ENCODE measurements at regions not wholly inside any gene's neighbourhood (a gene's known extent, or its start where the extent isn't known, plus 50 kb on each side); places are given as distances from the start of the nearest gene placed in this dataset.

- no peak for DNase-seq
These were observed 60.2 kb upstream of the KSR1 start for GRCh38 chr17:27396045-27396444.

- DNase-seq: no peak
These were observed 59.3 kb upstream of the KSR1 start for GRCh38 chr17:27396941-27397340.

GRCh38 chr17:27398691-27399090 is 57.6 kb upstream of the KSR1 start:
- peak; percentile 3 for DNase-seq

- peak; percentile 42 for DNase-seq
These were observed 55.3 kb upstream of the KSR1 start for GRCh38 chr17:27400991-27401390.

- no peak for DNase-seq
These were observed 53.3 kb upstream of the KSR1 start for GRCh38 chr17:27402943-27403342.

GRCh38 chr17:27403480-27404005 is 52.7 kb upstream of the KSR1 start:
- DNase-seq: peak; percentile 43

GRCh38 chr17:27404676-27405075 is 51.6 kb upstream of the KSR1 start:
- no peak for DNase-seq
